Hepatocyte (in vitro differentiated cells): ENCODE measurements at regions not wholly inside any gene's neighbourhood (a gene's known extent, or its start where the extent isn't known, plus 50 kb on each side); places are given as distances from the start of the nearest gene placed in this dataset.

ENCODE experiments used
- CTCF ChIP-seq: fragments of 200-600 bp; sonication (generic); IDR thresholded peaks from 2 replicates; pipeline ENCODE4 v1.5.1; 2016; ENCODE audit warnings: antibody characterized with exemption, mild to moderate bottlenecking; ENCODE audit not compliant: poor library complexity
- EZH2phosphoT487 ChIP-seq: fragments of 200-600 bp; sonication (generic); IDR thresholded peaks from one replicate; pipeline ENCODE4 v1.6.1; 2018; ENCODE audit warnings: antibody characterized with exemption, mild to moderate bottlenecking, low read depth, moderate library complexity; ENCODE audit not compliant: unreplicated experiment, severe bottlenecking

GRCh38 chr4:185938654-185939053 lies 126.7 kb upstream of the SORBS2 start:
- TF ChIP-seq CTCF (no peak), EZH2phosphoT487 (no peak)
